VCaP (cell line): ENCODE measurements at regions not wholly inside any gene's neighbourhood (a gene's known extent, or its start where the extent isn't known, plus 50 kb on each side); places are given as distances from the start of the nearest gene placed in this dataset.
A peak's percentile ranks its signal among the peaks of the same experiment; 100 is the strongest.

ENCODE experiments used
- H3K27ac ChIP-seq: fragments of 450-650 bp; 2 replicates; pipeline ENCODE4 v1.5.1; 2017
- TF ChIP-seq, protein P1 (sequence below): fragments of 450-650 bp; conservative IDR thresholded peaks from 2 replicates; pipeline ENCODE4 v1.5.1; 2017; ENCODE audit warnings: mild to moderate bottlenecking, moderate library complexity

GRCh38 chr3:127385540-127385870 lies 97.7 kb upstream of the PRR20G start:
- H3K27ac ChIP-seq: no peak overlapping the region
- TF ChIP-seq, protein P1, sequence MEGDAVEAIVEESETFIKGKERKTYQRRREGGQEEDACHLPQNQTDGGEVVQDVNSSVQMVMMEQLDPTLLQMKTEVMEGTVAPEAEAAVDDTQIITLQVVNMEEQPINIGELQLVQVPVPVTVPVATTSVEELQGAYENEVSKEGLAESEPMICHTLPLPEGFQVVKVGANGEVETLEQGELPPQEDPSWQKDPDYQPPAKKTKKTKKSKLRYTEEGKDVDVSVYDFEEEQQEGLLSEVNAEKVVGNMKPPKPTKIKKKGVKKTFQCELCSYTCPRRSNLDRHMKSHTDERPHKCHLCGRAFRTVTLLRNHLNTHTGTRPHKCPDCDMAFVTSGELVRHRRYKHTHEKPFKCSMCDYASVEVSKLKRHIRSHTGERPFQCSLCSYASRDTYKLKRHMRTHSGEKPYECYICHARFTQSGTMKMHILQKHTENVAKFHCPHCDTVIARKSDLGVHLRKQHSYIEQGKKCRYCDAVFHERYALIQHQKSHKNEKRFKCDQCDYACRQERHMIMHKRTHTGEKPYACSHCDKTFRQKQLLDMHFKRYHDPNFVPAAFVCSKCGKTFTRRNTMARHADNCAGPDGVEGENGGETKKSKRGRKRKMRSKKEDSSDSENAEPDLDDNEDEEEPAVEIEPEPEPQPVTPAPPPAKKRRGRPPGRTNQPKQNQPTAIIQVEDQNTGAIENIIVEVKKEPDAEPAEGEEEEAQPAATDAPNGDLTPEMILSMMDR: no peak

GRCh38 chr3:127384717-127385539 lies 97.1 kb upstream of the PRR20G start:
- H3K27ac ChIP-seq: no peak overlapping the region
- TF ChIP-seq, protein P1: no peak

DNA sequence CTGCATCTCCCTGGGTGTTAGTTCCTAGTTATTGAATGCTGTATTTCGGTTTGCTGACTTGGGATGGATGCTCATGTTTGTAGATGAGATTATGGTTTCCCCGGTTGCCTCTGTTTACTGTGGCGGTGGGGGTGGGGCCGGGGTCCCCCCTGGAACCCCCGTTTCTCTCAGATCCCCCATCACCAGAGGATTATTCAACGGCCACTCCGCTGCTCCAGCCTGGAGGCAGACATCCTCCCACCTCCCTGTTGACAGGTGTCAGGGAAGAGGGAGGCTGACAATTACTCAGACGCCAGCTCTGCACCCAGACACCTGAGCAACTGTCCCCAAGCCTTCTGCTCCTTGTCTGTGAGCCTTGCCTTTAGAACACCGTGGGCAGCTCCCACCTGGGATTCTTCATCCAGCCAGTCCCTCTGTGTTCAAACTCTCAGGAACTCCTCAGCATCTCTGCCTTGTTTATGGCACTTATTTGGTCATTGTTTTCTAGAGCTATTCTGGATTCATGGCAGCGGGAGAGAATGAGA lies 95.9 kb upstream of the PRR20G start:
- H3K27ac ChIP-seq: no peak overlapping the region
- TF ChIP-seq, protein P1: no peak

GRCh38 chr3:127377801-127378655 lies 90.2 kb upstream of the PRR20G start:
- TF ChIP-seq, protein P1: no peak
- no peak overlapping the region for H3K27ac ChIP-seq

GRCh38 chr3:127375151-127375930 lies 87.5 kb upstream of the PRR20G start:
- TF ChIP-seq, protein P1: no peak

DNA sequence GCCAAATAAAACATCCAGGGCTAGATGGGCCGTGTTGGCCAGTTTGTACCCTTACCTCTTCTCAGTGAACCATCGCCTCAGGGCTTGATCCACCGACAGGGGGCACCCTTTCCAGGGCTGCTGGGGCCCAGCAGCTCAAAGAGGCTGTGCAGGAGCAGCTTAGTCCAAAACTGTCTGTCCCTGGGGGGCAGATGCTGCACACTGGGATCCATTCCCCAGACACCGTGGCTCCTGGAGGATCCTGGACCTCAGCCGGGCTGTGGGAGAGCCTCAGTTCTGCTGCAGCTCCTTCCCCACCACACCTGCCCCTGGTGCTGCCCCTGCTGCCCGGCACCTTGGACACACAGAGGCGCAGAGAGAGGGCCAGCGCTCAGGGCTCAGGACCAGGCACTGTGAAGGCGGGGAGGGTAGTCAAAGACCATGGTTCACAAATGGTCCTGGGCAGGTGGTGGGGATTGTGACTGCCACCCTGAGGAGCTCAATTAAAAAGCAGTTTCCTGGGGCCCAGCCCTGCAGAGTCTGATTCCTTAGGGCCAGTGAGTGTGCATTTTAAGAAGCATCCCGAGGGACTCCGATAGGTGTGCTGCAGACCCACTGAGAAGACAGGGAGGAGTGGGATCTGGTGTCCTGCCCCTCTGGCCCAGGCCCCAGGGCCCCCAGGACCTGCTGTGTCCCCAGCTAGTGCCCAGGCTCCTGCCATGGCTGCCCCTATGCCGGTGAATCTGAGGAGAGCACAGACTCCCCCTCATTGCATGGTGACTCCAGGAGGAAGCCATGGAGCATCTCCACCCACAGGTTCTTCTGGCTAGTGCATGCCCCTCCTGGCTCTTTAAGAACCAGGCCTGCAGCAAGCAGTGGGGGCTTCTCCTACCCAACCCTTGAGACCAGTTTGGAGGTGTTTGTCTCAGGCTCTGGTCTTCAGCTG lies 86.5 kb upstream of the PRR20G start:
- no peak overlapping the region for H3K27ac ChIP-seq
- TF ChIP-seq, protein P1: peak; percentile 22; the same call in 1 of the 2 replicates

More at GRCh38 chr3:127375151-127375930, 87.5 kb upstream of the PRR20G start:
- no peak overlapping the region for H3K27ac ChIP-seq
